ENCODE measurements at regions not wholly inside any gene's neighbourhood (a gene's known extent, or its start where the extent isn't known, plus 50 kb on each side); places are given as distances from the start of the nearest gene placed in this dataset.

DNA sequence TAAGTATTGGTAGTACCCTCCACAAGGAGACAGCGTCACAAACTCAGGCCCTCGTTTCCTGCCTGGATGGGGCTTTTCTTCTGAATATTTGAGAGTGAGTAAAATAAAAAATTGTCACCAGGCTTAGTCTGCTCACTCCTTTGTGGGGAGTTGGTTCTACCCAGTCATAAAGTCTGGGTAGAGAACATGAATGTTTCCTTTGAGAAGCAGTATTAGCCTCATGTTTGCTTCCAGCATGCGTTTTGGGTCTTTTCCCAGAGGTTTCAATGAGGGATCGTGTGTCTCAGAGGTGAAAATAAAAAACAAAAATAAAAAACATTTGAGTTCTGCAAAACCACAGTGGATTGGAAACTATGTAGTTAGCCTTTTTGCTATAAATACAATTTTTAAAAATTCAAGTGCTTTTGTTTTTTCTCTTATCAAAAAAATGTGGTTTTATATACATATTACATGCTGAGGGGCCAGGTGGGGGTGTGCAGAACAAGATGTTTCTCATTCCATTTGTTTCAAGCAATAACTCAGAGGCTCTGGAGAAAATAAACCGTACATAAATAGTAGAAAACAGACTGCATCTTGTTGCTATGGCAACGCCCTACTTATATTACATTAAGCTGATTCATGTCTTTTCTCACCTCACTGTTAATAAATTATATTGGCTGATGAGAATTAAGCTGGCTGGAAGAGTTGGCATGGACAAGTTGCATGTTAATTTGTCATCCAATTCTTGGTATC is 182.8 kb upstream of the FOXN2 start:
- TF ChIP-seq GABPA (IDR thresholded peaks at IDR 0.05; ENCODE audit: low read depth) (no peak), POLR2AphosphoS5 (IDR thresholded peaks at IDR 0.05; ENCODE audit: low read depth) (no peak), SPI1 (IDR thresholded peaks at IDR 0.05; ENCODE audit: borderline replicate concordance, low read depth) (no peak)
- TF ChIP-seq, protein P1, sequence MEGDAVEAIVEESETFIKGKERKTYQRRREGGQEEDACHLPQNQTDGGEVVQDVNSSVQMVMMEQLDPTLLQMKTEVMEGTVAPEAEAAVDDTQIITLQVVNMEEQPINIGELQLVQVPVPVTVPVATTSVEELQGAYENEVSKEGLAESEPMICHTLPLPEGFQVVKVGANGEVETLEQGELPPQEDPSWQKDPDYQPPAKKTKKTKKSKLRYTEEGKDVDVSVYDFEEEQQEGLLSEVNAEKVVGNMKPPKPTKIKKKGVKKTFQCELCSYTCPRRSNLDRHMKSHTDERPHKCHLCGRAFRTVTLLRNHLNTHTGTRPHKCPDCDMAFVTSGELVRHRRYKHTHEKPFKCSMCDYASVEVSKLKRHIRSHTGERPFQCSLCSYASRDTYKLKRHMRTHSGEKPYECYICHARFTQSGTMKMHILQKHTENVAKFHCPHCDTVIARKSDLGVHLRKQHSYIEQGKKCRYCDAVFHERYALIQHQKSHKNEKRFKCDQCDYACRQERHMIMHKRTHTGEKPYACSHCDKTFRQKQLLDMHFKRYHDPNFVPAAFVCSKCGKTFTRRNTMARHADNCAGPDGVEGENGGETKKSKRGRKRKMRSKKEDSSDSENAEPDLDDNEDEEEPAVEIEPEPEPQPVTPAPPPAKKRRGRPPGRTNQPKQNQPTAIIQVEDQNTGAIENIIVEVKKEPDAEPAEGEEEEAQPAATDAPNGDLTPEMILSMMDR (IDR thresholded peaks at IDR 0.05; ENCODE audit: insufficient read depth, low read length), result no peak
- TF ChIP-seq, protein P2, sequence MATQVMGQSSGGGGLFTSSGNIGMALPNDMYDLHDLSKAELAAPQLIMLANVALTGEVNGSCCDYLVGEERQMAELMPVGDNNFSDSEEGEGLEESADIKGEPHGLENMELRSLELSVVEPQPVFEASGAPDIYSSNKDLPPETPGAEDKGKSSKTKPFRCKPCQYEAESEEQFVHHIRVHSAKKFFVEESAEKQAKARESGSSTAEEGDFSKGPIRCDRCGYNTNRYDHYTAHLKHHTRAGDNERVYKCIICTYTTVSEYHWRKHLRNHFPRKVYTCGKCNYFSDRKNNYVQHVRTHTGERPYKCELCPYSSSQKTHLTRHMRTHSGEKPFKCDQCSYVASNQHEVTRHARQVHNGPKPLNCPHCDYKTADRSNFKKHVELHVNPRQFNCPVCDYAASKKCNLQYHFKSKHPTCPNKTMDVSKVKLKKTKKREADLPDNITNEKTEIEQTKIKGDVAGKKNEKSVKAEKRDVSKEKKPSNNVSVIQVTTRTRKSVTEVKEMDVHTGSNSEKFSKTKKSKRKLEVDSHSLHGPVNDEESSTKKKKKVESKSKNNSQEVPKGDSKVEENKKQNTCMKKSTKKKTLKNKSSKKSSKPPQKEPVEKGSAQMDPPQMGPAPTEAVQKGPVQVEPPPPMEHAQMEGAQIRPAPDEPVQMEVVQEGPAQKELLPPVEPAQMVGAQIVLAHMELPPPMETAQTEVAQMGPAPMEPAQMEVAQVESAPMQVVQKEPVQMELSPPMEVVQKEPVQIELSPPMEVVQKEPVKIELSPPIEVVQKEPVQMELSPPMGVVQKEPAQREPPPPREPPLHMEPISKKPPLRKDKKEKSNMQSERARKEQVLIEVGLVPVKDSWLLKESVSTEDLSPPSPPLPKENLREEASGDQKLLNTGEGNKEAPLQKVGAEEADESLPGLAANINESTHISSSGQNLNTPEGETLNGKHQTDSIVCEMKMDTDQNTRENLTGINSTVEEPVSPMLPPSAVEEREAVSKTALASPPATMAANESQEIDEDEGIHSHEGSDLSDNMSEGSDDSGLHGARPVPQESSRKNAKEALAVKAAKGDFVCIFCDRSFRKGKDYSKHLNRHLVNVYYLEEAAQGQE (IDR thresholded peaks at IDR 0.05; ENCODE audit: insufficient replicate concordance, low read depth), result no peak
